HuH-7.5 (cell line): ENCODE measurements at regions not wholly inside any gene's neighbourhood (a gene's known extent, or its start where the extent isn't known, plus 50 kb on each side); places are given as distances from the start of the nearest gene placed in this dataset.

ENCODE experiments used
- DNase-seq: peaks from one replicate; pipeline ENCODE4 v3.0.0; 2011; ENCODE audit warnings: low spot score

GRCh38 chr2:104537116-104537515 lies 316.8 kb upstream of the POU3F3 start:
- no peak for DNase-seq

- DNase-seq: no peak
Observed at GRCh38 chr2:104538077-104538476, 315.8 kb upstream of the POU3F3 start.

GRCh38 chr2:104539649-104540048 lies 314.3 kb upstream of the POU3F3 start:
- DNase-seq: no peak

GRCh38 chr2:104545055-104545454 lies 308.9 kb upstream of the POU3F3 start:
- no peak for DNase-seq

GRCh38 chr2:104546537-104546936 lies 307.4 kb upstream of the POU3F3 start:
- no peak for DNase-seq

GRCh38 chr2:104547221-104547620 lies 306.7 kb upstream of the POU3F3 start:
- no peak for DNase-seq

- DNase-seq: no peak
Observed at GRCh38 chr2:104561251-104561650, 292.7 kb upstream of the POU3F3 start.

- DNase-seq: no peak
Observed at GRCh38 chr2:104562537-104562936, 291.4 kb upstream of the POU3F3 start.

GRCh38 chr2:104563398-104563996 lies 290.4 kb upstream of the POU3F3 start:
- DNase-seq: no peak

GRCh38 chr2:104568247-104568646 lies 285.7 kb upstream of the POU3F3 start:
- DNase-seq: no peak

GRCh38 chr2:104570259-104570658 lies 283.7 kb upstream of the POU3F3 start:
- DNase-seq: no peak

GRCh38 chr2:104572834-104573233 lies 281.1 kb upstream of the POU3F3 start:
- DNase-seq: no peak

GRCh38 chr2:104574367-104574766 lies 279.5 kb upstream of the POU3F3 start:
- no peak for DNase-seq

- DNase-seq: no peak
Observed at GRCh38 chr2:104577143-104577542, 276.8 kb upstream of the POU3F3 start.

GRCh38 chr2:104582471-104582870 lies 271.4 kb upstream of the POU3F3 start:
- no peak for DNase-seq

- no peak for DNase-seq
Observed at GRCh38 chr2:104583811-104584210, 270.1 kb upstream of the POU3F3 start.

GRCh38 chr2:104584393-104584792 lies 269.5 kb upstream of the POU3F3 start:
- DNase-seq: no peak

- DNase-seq: no peak
Observed at GRCh38 chr2:104595576-104595975, 258.3 kb upstream of the POU3F3 start.

GRCh38 chr2:104597942-104598341 lies 256.0 kb upstream of the POU3F3 start:
- no peak for DNase-seq

GRCh38 chr2:104598636-104599035 lies 255.3 kb upstream of the POU3F3 start:
- no peak for DNase-seq

GRCh38 chr2:104599787-104600510 lies 254.0 kb upstream of the POU3F3 start:
- no peak for DNase-seq

- no peak for DNase-seq
Observed at GRCh38 chr2:104606056-104606455, 247.9 kb upstream of the POU3F3 start.

GRCh38 chr2:104616856-104617255 lies 237.1 kb upstream of the POU3F3 start:
- no peak for DNase-seq

GRCh38 chr2:104620801-104621200 lies 233.1 kb upstream of the POU3F3 start:
- no peak for DNase-seq
